ENCODE measurements at regions not wholly inside any gene's neighbourhood (a gene's known extent, or its start where the extent isn't known, plus 50 kb on each side); places are given as distances from the start of the nearest gene placed in this dataset.

- no peak overlapping the region for H3K4me3 ChIP-seq (ENCODE audit: low read length)
- no peaks in the 10 kb centered on the region for H3K27me3 ChIP-seq (ENCODE audit: insufficient read depth, low read length)
- H3K27ac ChIP-seq (ENCODE audit: low read length): no peak overlapping the region
- no peak overlapping the region for H3K9ac ChIP-seq (ENCODE audit: low read depth, low read length)
- H3K4me1 ChIP-seq (ENCODE audit: insufficient read depth, low read length): no peaks in the 10 kb centered on the region; the same call in 1 of the 2 replicates
- no peaks in the 10 kb centered on the region for H3K9me3 ChIP-seq (ENCODE audit: insufficient read depth, low read depth, low read length)
- H3K36me3 ChIP-seq (ENCODE audit: insufficient read depth, low read depth, low read length): no peaks in the 10 kb centered on the region
These were observed 1540.2 kb upstream of the SLC39A10 start for GRCh38 chr2:194116861-194117260.

- Histone ChIP-seq H3K4me3 (ENCODE audit: low read length) (no peak overlapping the region), H3K27ac (ENCODE audit: low read length) (no peak overlapping the region), H3K9me3 (ENCODE audit: insufficient read depth, low read depth, low read length) (no peaks in the 10 kb centered on the region), H3K4me1 (ENCODE audit: insufficient read depth, low read length) (no peaks in the 10 kb centered on the region), H3K27me3 (ENCODE audit: insufficient read depth, low read length) (no peaks in the 10 kb centered on the region), H3K9ac (ENCODE audit: low read depth, low read length) (no peak overlapping the region), H3K36me3 (ENCODE audit: insufficient read depth, low read depth, low read length) (no peaks in the 10 kb centered on the region)
These were observed 1551.7 kb upstream of the SLC39A10 start for GRCh38 chr2:194105358-194105757.

GRCh38 chr2:194104687-194105086, 1552.3 kb upstream of the SLC39A10 start:
- no peak overlapping the region for H3K9ac ChIP-seq (ENCODE audit: low read depth, low read length)
- H3K36me3 ChIP-seq (ENCODE audit: insufficient read depth, low read depth, low read length): no peaks in the 10 kb centered on the region
- H3K9me3 ChIP-seq (ENCODE audit: insufficient read depth, low read depth, low read length): no peaks in the 10 kb centered on the region
- H3K27ac ChIP-seq (ENCODE audit: low read length): no peak overlapping the region
- no peak overlapping the region for H3K4me3 ChIP-seq (ENCODE audit: low read length)
- H3K4me1 ChIP-seq (ENCODE audit: insufficient read depth, low read length): no peaks in the 10 kb centered on the region
- H3K27me3 ChIP-seq (ENCODE audit: insufficient read depth, low read length): no peaks in the 10 kb centered on the region

- Histone ChIP-seq H3K9me3 (ENCODE audit: insufficient read depth, low read depth, low read length) (no peaks in the 10 kb centered on the region), H3K27me3 (ENCODE audit: insufficient read depth, low read length) (no peaks in the 10 kb centered on the region), H3K4me1 (ENCODE audit: insufficient read depth, low read length) (no peaks in the 10 kb centered on the region), H3K27ac (ENCODE audit: low read length) (no peak overlapping the region), H3K4me3 (ENCODE audit: low read length) (no peak overlapping the region), H3K9ac (ENCODE audit: low read depth, low read length) (no peak overlapping the region), H3K36me3 (ENCODE audit: insufficient read depth, low read depth, low read length) (no peaks in the 10 kb centered on the region)
These were observed 1552.9 kb upstream of the SLC39A10 start for GRCh38 chr2:194103941-194104659.

GRCh38 chr2:194102546-194102945, 1554.5 kb upstream of the SLC39A10 start:
- Histone ChIP-seq H3K9me3 (ENCODE audit: insufficient read depth, low read depth, low read length) (no peaks in the 10 kb centered on the region), H3K27me3 (ENCODE audit: insufficient read depth, low read length) (no peaks in the 10 kb centered on the region), H3K4me3 (ENCODE audit: low read length) (no peak overlapping the region), H3K27ac (ENCODE audit: low read length) (no peak overlapping the region), H3K36me3 (ENCODE audit: insufficient read depth, low read depth, low read length) (no peaks in the 10 kb centered on the region), H3K4me1 (ENCODE audit: insufficient read depth, low read length) (no peaks in the 10 kb centered on the region), H3K9ac (ENCODE audit: low read depth, low read length) (no peak overlapping the region)

GRCh38 chr2:194100201-194100600, 1556.8 kb upstream of the SLC39A10 start:
- no peaks in the 10 kb centered on the region for H3K4me1 ChIP-seq (ENCODE audit: insufficient read depth, low read length)
- no peaks in the 10 kb centered on the region for H3K27me3 ChIP-seq (ENCODE audit: insufficient read depth, low read length)
- H3K4me3 ChIP-seq (ENCODE audit: low read length): no peak overlapping the region
- no peaks in the 10 kb centered on the region for H3K9me3 ChIP-seq (ENCODE audit: insufficient read depth, low read depth, low read length)
- no peaks in the 10 kb centered on the region for H3K36me3 ChIP-seq (ENCODE audit: insufficient read depth, low read depth, low read length)
- H3K9ac ChIP-seq (ENCODE audit: low read depth, low read length): no peak overlapping the region
- no peak overlapping the region for H3K27ac ChIP-seq (ENCODE audit: low read length)

- no peak overlapping the region for H3K4me3 ChIP-seq (ENCODE audit: low read length)
- H3K9me3 ChIP-seq (ENCODE audit: insufficient read depth, low read depth, low read length): no peaks in the 10 kb centered on the region
- no peaks in the 10 kb centered on the region for H3K4me1 ChIP-seq (ENCODE audit: insufficient read depth, low read length)
- no peak overlapping the region for H3K9ac ChIP-seq (ENCODE audit: low read depth, low read length)
- H3K27ac ChIP-seq (ENCODE audit: low read length): no peak overlapping the region
- no peaks in the 10 kb centered on the region for H3K36me3 ChIP-seq (ENCODE audit: insufficient read depth, low read depth, low read length)
- H3K27me3 ChIP-seq (ENCODE audit: insufficient read depth, low read length): no peaks in the 10 kb centered on the region
These were observed 1560.6 kb upstream of the SLC39A10 start for GRCh38 chr2:194096402-194096801.

- Histone ChIP-seq H3K36me3 (ENCODE audit: insufficient read depth, low read depth, low read length) (no peaks in the 10 kb centered on the region), H3K4me1 (ENCODE audit: insufficient read depth, low read length) (no peaks in the 10 kb centered on the region), H3K27ac (ENCODE audit: low read length) (no peak overlapping the region), H3K9me3 (ENCODE audit: insufficient read depth, low read depth, low read length) (no peaks in the 10 kb centered on the region), H3K9ac (ENCODE audit: low read depth, low read length) (no peak overlapping the region), H3K4me3 (ENCODE audit: low read length) (no peak overlapping the region), H3K27me3 (ENCODE audit: insufficient read depth, low read length) (no peaks in the 10 kb centered on the region)
These were observed 1561.7 kb upstream of the SLC39A10 start for GRCh38 chr2:194095359-194095758.

GRCh38 chr2:194090251-194090905, 1566.6 kb upstream of the SLC39A10 start:
- Histone ChIP-seq H3K36me3 (ENCODE audit: insufficient read depth, low read depth, low read length) (no peaks in the 10 kb centered on the region), H3K9me3 (ENCODE audit: insufficient read depth, low read depth, low read length) (no peaks in the 10 kb centered on the region), H3K4me3 (ENCODE audit: low read length) (no peak overlapping the region), H3K27me3 (ENCODE audit: insufficient read depth, low read length) (no peaks in the 10 kb centered on the region), H3K9ac (ENCODE audit: low read depth, low read length) (no peak overlapping the region), H3K4me1 (ENCODE audit: insufficient read depth, low read length) (peaks cover 5% of the 10 kb centered on the region; the same call in 1 of the 2 replicates), H3K27ac (ENCODE audit: low read length) (no peak overlapping the region)

- no peak overlapping the region for H3K27ac ChIP-seq (ENCODE audit: low read length)
- H3K9me3 ChIP-seq (ENCODE audit: insufficient read depth, low read depth, low read length): peaks cover 8% of the 10 kb centered on the region; the same call in 1 of the 2 replicates
- H3K4me3 ChIP-seq (ENCODE audit: low read length): no peak overlapping the region
- H3K27me3 ChIP-seq (ENCODE audit: insufficient read depth, low read length): no peaks in the 10 kb centered on the region
- no peaks in the 10 kb centered on the region for H3K36me3 ChIP-seq (ENCODE audit: insufficient read depth, low read depth, low read length)
- peaks cover 5% of the 10 kb centered on the region; the same call in 1 of the 2 replicates for H3K4me1 ChIP-seq (ENCODE audit: insufficient read depth, low read length)
- H3K9ac ChIP-seq (ENCODE audit: low read depth, low read length): no peak overlapping the region
These were observed 1569.7 kb upstream of the SLC39A10 start for GRCh38 chr2:194087089-194087958.

GRCh38 chr2:194086129-194086528, 1570.9 kb upstream of the SLC39A10 start:
- H3K27ac ChIP-seq (ENCODE audit: low read length): no peak overlapping the region
- H3K9me3 ChIP-seq (ENCODE audit: insufficient read depth, low read depth, low read length): peaks cover 8% of the 10 kb centered on the region; the same call in 1 of the 2 replicates
- no peaks in the 10 kb centered on the region for H3K27me3 ChIP-seq (ENCODE audit: insufficient read depth, low read length)
- H3K36me3 ChIP-seq (ENCODE audit: insufficient read depth, low read depth, low read length): no peaks in the 10 kb centered on the region
- no peak overlapping the region for H3K4me3 ChIP-seq (ENCODE audit: low read length)
- no peak overlapping the region for H3K9ac ChIP-seq (ENCODE audit: low read depth, low read length)
- peaks cover 5% of the 10 kb centered on the region; the same call in 1 of the 2 replicates for H3K4me1 ChIP-seq (ENCODE audit: insufficient read depth, low read length)

All from iPS-20b (cell line).